ENCODE measurements at regions not wholly inside any gene's neighbourhood (a gene's known extent, or its start where the extent isn't known, plus 50 kb on each side); places are given as distances from the start of the nearest gene placed in this dataset.

DNA sequence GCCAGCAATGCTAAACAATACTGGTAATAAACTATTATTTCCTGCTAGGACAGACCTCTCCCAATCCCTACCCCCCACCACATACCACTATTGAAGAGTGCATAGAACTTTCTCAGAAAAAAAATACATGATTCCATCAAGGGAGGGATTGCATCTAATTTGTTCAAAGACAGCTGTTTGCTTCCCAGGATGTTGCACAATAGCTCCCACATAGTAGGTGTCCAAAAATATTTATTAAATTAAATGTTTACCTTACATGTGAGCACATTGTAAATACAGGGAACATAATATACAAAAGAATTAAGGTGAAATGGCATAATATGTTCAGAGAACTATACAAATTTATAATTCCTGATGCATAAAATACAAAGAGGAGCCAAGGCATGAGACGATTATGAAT, 1111.8 kb upstream of the LCORL start:
- no peak for DNase-seq

DNA sequence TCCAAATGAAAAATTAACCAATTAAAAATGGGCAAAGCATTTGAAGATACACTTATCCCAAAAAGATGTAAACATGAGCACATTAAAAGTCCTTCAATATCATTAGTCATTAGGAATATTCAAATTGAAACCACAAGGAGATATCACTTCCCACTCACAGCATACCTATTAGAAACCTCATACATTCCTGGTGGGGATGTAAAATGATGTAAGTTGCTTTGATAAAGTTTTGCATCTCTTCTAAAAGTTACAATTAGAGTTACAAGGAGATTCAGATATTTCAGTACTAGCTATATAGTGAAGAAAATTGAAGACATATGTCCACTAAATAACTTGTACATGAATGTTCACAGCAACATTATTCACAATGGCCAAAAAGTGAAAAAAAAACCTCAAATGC, 1109.3 kb upstream of the LCORL start:
- DNase-seq, result no peak

DNA sequence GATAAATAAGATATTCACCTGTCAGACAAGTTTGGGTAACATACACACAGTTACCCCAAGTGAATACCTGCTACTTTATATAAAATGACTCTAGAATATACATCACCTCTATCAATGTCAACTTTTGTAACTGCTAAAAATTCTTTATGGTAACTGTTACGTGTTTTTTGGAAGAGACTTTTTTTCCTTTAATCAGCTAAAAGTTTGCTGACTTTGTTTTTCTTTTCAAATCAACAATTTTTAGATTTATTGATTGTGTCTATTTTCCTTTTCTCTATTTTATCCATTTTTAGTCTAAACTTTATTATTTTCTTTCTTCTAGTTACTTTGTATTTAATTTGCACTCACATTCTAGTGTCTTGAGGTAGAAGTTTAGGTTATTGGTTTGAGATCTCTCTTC, 1106.6 kb upstream of the LCORL start:
- no peak for DNase-seq

DNA sequence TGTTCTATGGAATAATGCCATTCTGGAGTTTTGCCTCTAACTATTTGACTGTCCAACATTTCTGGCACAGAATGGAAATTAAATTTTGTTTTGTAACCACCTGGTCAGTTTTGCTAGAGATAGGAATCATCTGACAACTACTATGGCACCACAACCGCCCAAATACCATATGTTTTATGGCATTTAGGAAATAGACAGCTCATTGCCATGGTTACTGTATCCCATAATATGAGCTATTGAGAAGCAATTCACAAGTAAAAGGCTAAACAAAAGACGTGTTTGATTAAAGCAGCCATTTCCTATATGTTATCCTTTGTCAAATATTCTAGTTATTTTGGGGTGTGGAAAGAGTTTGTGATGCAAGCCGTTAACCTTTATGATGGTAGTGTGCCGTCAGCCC, 1105.3 kb upstream of the LCORL start:
- DNase-seq, result no peak

DNA sequence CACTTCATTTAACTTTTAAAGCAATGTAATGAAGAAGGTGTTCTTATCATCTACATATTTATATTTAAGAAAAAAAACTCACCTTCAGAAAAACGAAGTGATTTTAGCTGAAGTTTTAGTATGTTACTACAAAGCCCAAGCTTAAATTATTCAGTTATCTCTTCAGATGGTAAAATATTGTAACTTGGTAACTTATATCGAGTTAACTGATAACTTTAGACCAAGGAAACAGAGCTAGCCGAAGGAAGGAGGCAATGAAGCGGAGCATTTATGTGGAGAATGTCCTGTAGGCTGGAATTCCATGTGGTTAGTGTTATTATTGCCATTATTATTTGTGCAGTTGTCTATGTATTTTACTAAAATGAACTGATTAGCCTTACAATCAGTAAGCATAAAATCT, 1102.1 kb upstream of the LCORL start:
- DNase-seq, result no peak

DNA sequence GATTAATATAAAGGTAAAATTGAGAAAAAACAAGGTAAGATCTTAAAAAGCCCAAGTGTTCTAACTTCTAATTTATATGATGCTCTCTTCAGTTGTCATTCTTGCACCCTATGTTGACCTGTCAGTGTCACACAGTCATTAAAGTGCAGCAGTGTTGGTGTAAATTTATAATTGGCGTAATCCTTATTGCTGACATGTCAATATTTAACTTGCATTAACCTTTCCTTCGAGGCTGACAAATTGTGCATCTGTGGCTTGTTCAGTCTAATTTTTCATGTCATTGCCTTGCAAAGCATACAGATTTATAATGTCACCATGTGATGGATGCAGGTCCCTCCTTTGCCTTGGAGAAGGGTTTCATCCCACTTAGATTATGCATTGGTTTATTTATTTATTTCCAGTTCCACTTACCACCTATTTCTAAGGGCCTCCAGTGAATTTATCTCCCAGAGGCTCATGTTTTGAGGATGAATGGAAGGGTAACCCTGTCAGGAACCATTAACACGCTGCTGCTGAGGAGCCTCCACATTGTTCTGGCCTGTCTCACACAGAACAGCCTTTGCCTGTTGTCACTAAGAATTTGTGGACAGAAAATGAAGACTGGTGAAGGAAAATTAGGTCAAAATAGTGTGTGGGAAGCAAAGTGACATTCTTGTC, 1098.5 kb upstream of the LCORL start:
- DNase-seq, result no peak

DNA sequence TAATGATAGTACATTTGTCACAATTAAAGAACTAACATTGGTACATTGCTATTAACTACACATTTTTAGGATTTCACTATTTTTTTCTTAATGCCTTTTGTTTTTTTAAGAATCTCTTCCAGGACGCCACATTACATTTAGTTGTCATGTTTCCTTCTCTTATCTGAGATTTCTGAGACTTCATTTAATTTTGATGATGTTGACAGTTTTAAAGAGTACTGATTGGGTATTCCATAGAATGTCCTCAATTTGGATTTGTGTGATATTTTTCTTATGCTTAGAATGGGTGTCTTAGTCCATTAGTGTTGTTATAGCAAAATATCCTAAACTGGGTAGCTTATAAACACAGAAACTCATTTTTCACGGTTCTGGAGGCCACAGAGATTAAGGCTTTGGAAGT, 1095.5 kb upstream of the LCORL start:
- DNase-seq, result no peak

DNA sequence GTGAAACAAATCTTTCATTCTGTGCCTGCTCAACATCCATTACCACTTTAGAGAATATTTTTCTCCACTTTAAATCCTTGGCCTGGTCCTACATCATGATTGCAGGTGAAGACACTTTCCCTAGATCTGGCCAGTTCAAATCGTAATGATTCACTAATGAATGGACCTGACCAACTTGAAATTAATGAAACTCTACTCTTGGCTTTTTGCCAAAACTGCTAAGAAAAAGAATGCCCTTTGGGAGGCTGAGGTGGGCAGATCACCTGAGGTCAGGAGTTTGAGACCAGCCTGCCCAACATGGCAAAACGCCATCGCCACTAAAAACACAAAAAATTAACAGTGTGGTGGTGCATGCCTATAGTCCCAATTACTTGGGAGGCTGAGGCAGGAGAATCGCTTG, 1082.6 kb upstream of the LCORL start:
- DNase-seq, result no peak

DNA sequence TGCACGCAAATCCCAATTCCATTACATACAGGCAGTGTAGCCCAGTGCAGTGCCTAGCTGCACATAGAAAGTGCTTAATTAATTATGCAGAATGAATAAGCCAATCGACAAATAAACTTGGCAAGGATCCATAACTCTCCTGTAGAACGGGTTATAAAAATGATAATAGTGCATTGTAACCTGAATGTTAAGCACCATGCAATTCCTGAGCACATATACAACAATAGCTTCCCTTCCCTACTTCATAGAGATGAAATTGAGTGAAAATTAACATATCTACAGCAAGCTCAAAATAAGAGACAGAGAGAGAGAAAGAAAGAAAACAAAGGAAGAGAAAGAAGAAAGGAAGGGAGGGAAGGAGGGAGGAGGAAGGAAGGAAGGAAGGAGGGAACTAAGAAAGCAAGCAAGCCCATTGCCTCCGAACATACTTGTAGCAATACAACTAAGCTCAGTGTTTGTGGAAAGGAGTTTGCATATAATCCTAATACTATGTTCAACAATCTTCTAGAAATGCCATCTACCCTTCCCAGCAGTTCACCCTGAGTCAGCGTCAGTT, 1074.0 kb upstream of the LCORL start:
- DNase-seq, result no peak

DNA sequence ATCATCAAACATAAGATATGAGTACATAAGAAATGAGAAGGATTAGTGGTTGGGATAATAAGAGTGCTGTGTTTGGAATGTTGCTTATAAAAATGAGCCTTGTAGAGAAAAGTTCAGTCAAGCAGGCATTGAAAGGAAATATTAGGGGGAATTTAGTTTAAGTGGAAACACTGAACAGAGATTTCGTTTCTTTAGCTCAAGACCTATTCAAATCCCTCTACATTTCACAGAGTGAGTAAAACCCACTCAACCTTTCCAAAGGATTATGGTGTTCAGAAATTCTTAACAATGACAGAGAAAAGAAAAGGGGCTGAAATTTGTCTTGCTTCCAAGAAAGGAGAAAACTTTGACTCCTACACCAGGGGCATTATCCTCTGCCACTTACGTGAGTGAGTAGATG, 1072.4 kb upstream of the LCORL start:
- no peak for DNase-seq

DNA sequence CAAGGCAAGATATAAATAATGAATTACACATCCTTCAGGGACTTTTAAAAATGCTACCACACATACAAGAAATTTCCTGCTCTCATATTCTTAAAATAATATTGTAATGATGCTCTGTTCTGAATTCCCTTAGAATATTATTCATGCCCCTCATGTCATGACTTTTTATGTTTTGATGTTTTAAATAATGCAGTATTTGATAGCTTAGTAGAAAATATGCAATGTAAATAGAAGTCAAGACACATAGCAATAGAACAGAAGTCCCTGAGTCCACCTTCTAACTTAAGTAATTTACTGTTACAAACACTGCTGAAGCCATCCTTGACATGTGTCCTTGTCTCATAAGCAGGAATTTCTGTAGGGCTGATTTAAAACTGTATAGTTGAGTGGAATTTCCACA, 1071.2 kb upstream of the LCORL start:
- no peak for DNase-seq

DNA sequence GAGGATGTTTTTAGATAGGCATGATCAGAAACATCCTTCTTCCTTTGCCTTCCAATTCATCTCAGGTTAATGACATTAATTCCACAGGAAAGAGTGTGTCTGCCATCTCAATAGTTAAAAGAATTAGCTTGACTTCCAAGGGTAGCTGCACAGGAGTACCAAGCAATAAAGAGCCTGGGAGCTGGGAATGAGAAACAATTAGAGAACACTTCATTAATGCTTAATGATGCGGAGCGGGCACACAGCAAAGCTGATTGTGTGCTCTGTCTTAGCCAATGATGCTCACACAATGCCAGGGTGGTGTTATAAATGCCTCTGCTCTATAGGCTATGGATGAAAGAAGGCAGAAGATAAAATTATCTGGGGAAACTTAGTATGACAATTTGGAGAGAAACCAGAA, 1052.5 kb upstream of the LCORL start:
- DNase-seq, result no peak

DNA sequence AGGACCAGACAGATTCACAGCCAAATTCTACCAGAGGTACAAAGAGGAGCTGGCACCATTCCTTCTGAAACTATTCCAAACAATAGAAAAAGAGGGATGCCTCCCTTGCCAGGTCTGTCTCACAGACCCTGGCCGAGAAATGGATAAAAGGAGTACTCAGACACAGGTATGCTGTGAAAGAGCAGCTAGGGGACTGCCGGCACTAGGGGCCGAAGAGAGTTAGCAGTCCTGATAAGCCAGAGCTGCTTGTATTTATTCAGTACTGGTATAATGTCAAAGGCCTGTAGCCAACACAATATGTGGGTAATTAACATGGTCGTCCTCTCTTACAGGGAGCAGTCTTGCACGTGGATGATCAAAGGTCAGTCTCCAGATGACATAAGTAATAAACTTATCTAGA, 1042.1 kb upstream of the LCORL start:
- no peak for DNase-seq

DNA sequence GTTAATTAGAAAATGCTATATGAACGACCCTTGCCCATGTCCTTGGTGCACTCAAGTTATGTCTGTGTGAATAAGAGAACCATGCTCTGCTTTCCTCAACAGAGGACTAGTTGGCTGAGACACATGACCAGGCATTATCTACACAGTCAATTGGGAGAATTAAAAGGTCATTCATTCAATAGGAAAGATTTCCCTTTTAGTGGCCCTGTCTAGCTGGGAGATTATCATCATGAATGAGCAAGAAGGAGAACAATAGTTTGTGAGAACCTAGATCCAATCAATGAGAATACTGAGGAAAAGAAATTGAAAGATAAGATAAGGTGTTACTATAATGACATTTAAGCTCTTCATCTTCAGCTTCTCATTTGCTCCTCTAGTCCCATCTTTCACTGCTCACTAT, 1033.4 kb upstream of the LCORL start:
- no peak for DNase-seq

DNA sequence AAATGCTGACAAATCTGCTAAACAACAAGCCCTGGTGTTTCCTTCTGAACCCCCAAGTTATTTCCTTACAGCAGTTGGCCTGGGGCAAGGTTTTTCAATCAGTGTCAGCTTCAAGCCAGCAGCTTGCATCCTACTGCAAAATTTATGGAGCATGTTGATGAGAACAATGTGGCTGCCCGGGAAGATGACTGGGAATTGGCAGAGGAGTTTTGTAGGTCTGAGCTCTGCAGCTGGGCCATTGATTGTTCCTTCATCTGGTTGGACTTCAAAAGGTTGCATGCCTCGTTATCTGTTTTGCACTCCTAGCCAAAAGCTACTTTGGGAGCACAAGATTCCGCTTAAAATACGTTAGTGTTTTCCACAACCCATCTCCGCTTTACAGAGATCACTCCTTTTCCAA, 1030.3 kb upstream of the LCORL start:
- DNase-seq, result no peak

DNA sequence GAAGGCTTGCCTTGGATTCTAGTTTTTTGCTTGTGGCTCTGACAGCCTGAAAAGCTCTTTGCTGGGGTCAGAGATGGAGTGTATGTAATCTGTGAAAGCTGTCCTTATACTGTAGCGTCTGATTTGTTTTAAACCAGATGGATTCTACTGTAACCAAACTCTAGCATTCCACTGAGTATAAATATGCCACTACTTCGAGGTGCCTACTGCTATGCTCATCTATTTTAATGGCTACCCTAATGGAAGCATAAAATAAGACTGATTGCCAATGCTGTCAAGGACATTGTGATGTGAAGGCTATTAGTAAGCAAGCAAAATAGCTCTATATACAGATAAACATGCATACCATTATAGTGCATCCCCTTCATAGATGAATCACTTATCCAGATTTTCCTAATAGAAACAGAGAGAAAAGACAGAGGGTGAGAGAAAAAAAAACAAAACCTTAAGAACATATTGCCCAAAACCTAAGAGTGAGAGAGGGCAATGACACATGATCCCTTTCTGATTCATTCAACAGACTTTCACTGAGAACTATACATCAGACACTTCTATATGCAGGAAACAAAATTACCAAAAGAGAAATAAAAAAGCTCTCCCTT, 1025.8 kb upstream of the LCORL start:
- DNase-seq, result no peak

DNA sequence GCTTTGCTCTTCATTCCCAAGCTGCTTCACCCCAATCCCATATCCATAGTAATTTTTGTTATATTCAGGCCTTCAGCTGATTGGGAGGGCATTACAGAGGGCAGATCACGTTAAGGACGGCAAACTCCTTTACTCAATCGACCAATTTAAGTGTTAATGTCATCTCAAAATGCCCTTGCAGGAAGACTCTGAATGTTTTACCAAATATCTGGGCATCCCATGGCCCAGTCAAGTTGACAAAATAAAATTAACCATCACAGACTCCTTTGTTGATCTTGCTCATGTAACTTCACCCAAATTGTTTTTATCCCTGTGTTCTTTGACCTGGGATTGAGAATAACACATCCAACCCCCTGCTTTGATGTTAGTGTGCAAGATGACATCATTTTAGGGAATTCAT, 1018.3 kb upstream of the LCORL start:
- no peak for DNase-seq

DNA sequence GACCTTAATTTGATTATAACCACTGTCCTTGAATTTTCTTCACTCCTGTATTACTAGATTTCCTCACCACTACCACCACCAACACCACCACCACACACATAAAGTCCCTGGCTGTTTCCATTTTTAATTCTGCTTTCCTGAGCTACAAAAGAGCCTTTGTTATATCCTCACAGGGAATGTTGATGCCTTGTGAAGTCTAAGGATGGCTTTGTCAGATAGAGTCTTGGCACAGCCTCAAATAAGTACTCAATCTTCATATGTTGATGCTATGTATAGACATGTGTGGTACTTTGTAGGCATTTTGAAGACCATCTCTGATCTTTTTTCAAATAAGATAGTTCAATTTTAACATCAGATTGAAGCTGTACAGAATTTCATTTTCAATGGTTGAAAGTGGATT, 1016.7 kb upstream of the LCORL start:
- DNase-seq, result no peak

DNA sequence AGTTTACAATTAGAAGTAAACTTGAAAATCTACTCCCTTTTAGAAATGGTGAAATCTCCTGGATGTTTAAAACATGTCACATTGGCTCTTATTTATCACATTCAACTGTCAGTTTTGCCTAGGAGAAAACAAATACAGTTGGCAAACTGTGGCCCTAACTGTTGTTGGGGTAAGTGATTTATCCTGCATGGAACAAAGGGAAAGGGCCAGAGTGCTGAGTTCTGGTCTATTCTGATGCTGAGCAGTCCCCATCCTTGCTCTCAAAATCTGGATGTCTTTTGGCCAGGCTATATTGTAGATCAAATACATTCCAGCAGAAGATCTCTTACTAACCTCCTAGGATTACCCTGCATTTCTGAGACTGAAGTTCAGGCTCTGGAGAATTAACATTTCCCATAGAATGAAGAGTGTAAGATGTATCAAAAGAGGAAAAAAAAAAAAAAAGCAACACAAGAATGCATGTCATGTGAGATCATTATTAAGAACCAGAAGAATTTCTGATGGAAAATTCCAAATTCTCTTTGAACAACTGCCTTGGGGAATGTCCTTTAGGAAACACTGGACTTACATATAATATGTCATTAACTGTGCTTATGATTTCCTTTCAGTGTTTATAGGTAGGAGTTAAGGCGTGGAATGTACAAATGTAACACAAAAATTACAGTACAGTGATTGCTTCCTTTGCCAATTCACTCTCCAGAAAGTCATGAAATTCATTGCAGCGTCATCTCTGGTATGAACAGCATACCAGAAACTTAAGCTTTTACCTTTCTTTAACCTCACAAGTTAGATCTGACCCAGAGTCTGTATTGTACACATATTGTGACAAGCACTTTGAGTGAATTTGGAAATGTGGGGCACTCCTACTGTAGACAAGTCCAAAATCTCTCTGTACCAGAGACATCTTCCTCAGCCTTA, 1012.5 kb upstream of the LCORL start:
- DNase-seq, result no peak

DNA sequence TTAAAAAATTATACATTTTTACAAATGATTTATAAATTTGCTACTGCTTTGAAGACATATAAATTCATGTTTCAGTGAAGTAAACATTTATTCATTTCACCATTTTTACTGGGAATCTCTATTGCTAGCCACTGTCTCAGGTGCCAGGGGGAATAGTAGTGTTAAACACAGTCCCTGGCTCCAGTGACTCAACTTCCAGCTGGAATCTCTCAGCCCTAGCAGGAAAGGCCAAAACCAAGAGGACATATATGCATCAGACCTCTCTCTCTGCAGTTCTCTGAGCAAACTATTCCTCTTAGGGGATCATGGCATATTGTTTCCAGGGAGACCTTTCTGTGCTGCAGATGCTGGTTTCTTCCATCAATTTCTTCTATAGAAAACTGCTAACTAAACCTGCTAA, 1009.0 kb upstream of the LCORL start:
- no peak for DNase-seq

DNA sequence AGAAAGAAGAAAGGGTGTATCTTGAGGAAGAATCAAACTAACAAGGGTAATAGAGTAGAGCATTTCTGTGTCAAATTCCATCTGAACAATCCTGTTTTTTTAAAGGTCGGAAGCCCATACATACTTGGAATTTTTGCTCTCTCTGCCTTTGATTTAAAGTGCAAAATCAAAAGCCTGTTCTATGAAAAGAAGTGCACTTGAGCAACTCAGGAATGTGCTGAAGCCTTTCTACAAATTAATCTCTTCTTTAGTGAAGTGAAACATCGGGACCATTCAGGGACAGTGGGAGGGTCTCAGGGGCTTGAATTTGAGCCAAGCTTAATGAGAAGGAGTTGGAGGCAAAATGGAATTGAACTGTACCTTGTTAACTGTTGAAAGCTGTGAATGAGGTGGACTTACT, 1008.5 kb upstream of the LCORL start:
- no peak for DNase-seq

DNA sequence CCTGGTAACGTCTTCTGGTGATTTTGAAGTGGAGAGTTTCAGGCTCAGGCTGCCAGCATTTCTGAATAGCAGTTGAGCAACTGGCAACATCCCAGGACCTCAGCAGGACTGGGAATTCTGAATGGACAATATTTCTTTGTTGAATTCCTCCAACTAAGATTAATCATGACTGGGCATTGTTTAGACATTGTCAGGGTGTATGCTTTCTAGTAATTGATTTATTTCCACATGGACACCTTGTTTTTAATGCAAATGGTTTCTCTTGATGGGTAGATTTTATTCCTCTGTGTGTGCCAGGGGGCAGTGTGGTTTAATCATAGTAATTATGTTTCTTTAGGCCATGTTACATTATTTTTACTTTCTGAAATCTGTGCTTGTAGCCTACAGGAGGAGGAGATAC, 1004.7 kb upstream of the LCORL start:
- no peak for DNase-seq

DNA sequence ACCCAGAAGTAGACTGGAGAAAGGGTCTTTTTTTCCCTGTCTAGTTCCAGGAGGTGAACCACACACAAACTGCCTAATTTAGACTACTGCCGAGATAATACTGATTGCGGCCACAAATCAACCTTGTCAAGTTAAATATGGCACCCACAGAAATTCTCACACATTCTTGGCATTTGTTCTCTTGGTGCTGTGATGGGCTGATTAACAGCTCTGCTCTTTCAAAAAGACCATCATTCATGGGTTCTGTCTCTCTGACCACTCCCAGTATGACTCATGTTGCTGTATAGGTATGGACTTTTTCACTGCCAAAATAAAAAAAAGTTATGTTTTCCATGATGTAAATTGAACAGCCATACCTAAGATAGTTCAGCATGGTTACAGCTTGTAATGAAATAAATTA, 1003.5 kb upstream of the LCORL start:
- DNase-seq, result no peak

DNA sequence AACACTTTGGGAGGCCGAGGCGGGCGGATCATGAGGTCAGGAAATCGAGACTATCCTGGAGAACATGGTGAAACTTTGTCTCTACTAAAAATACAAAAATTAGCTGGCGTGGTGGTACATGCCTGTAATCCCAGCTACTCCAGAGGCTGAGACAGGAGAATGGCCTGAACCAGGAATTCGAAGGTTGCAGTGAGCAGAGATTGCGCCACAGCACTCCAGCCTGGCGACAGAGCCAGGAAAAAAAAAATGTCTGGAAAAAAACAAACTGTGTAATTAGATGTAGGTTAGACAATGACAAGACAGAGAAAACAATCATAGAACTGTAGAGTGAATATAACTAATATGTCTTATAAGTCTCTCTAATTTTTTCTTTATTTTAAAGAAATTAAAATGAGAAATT, 1002.5 kb upstream of the LCORL start:
- no peak for DNase-seq

Measured in activated gamma-delta T cell (primary cell).